SU-DHL-6 (cell line): ENCODE measurements at regions not wholly inside any gene's neighbourhood (a gene's known extent, or its start where the extent isn't known, plus 50 kb on each side); places are given as distances from the start of the nearest gene placed in this dataset.

Source experiments
- EZH2phosphoT487 ChIP-seq: fragments of 200-600 bp; sonication (generic), shearing (Covaris generic); conservative IDR thresholded peaks from 2 replicates; pipeline ENCODE4 v1.6.1; 2018; ENCODE audit warnings: mild to moderate bottlenecking, antibody characterized with exemption, low read length, moderate library complexity, mixed read lengths
- TF ChIP-seq, protein P1 (sequence below): fragments of 200-600 bp; sonication (generic); IDR thresholded peaks from one replicate; pipeline ENCODE4 v1.5.1; 2017; ENCODE audit warnings: antibody characterized with exemption, mild to moderate bottlenecking, low read length, moderate library complexity; ENCODE audit not compliant: insufficient read depth, poor library complexity, severe bottlenecking

DNA sequence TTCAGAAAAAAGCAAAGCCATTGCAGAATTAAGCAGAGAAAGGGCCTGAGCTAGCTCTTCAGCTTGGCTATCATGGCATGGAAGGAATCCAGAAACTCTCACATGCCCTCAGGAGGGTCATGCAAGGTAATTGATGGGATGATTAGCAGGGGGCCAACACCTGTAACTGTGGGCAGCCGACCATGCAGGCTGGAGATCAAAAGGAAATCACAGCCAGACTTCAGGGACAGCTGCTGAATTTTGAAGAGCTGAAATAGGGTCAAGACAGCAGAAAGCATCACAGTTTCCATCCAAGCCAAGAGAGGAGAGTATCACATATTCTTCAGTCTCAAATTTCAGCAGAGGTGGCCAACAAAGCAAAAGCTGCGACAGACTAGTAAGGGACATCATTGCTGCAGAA is 239.6 kb upstream of the STEAP1 start:
- TF ChIP-seq, protein P1, sequence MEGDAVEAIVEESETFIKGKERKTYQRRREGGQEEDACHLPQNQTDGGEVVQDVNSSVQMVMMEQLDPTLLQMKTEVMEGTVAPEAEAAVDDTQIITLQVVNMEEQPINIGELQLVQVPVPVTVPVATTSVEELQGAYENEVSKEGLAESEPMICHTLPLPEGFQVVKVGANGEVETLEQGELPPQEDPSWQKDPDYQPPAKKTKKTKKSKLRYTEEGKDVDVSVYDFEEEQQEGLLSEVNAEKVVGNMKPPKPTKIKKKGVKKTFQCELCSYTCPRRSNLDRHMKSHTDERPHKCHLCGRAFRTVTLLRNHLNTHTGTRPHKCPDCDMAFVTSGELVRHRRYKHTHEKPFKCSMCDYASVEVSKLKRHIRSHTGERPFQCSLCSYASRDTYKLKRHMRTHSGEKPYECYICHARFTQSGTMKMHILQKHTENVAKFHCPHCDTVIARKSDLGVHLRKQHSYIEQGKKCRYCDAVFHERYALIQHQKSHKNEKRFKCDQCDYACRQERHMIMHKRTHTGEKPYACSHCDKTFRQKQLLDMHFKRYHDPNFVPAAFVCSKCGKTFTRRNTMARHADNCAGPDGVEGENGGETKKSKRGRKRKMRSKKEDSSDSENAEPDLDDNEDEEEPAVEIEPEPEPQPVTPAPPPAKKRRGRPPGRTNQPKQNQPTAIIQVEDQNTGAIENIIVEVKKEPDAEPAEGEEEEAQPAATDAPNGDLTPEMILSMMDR: no peak
- no peak for TF ChIP-seq EZH2phosphoT487
